ENCODE measurements at regions not wholly inside any gene's neighbourhood (a gene's known extent, or its start where the extent isn't known, plus 50 kb on each side); places are given as distances from the start of the nearest gene placed in this dataset.

- no peak for TF ChIP-seq RAD21 (IDR thresholded peaks at IDR 0.05 in 1 of 2, conservative IDR thresholded peaks at IDR 0.05 in 1 of 2; ENCODE audit: low read depth in 2 of 2, low read length in 2 of 2)
- no peak for TF ChIP-seq CTCF (IDR thresholded peaks at IDR 0.05; ENCODE audit: control extremely low read depth in 1 of 3, insufficient read depth in 1 of 3, low read depth in 1 of 3, low read length in 3 of 3)
- no peak for TF ChIP-seq TCF12 (IDR thresholded peaks at IDR 0.05; ENCODE audit: low read depth, low read length)
- no peak for TF ChIP-seq RBBP5 (IDR thresholded peaks at IDR 0.05; ENCODE audit: borderline replicate concordance, low read depth, low read length)
- TF ChIP-seq YY1 (IDR thresholded peaks at IDR 0.05; ENCODE audit: low read depth, low read length), result no peak
- TF ChIP-seq BACH1 (IDR thresholded peaks at IDR 0.05; ENCODE audit: low read length), result no peak
- TF ChIP-seq TEAD4 (IDR thresholded peaks at IDR 0.05; ENCODE audit: low read depth, low read length), result no peak
- TF ChIP-seq EGR1 (IDR thresholded peaks at IDR 0.05; ENCODE audit: borderline replicate concordance, low read depth, low read length), result no peak
- TF ChIP-seq POLR2A (IDR thresholded peaks at IDR 0.05; ENCODE audit: control extremely low read depth in 1 of 2, low read depth in 2 of 2, low read length in 2 of 2), result no peak
- no peak for TF ChIP-seq MAX (IDR thresholded peaks at IDR 0.05)
- no peak for TF ChIP-seq CREB1 (IDR thresholded peaks at IDR 0.05)
Measured at GRCh38 chr7:54662701-54663100, 96.3 kb downstream of the SEC61G start.
